ENCODE measurements at regions not wholly inside any gene's neighbourhood (a gene's known extent, or its start where the extent isn't known, plus 50 kb on each side); places are given as distances from the start of the nearest gene placed in this dataset.

GRCh38 chr9:87237336-87237735, 260.3 kb upstream of the DAPK1 start:
- no peak for FAIRE-seq
- Histone ChIP-seq H2BK5ac (ENCODE audit: low read depth, low read length) (no peak overlapping the region), H3K4me1 (replicated peaks in 1 of 4; ENCODE audit: control insufficient read depth in 3 of 4, insufficient read depth in 4 of 4, low read length in 3 of 4) (no peaks in the 10 kb centered on the region), H3K27me3 (replicated peaks in 1 of 4; ENCODE audit: control insufficient read depth in 3 of 4, extremely low read depth in 1 of 4, insufficient read depth in 3 of 4, low read length in 3 of 4) (no peaks in the 10 kb centered on the region), H4K8ac (ENCODE audit: extremely low read depth, insufficient read depth, low read length) (no peak overlapping the region), H2BK120ac (replicated peaks; ENCODE audit: low read depth, low read length) (no peak overlapping the region), H2BK12ac (ENCODE audit: low read depth, low read length) (no peak overlapping the region), H3K18ac (ENCODE audit: extremely low read depth, low read length) (no peak overlapping the region), H3K79me2 (ENCODE audit: control insufficient read depth in 1 of 2, insufficient read depth in 2 of 2, low read length in 2 of 2) (no peaks in the 10 kb centered on the region), H3K9ac (replicated peaks in 1 of 4; ENCODE audit: extremely low read depth in 1 of 4, low read depth in 3 of 4, low read length in 3 of 4) (no peak overlapping the region), H3K79me1 (ENCODE audit: low read depth, low read length) (no peaks in the 10 kb centered on the region), H3K4me2 (ENCODE audit: insufficient read depth in 1 of 2, low read depth in 2 of 2, low read length in 2 of 2) (no peak overlapping the region), H3K4ac (replicated peaks; ENCODE audit: insufficient read length, low read depth, low read length) (no peak overlapping the region), H2BK20ac (ENCODE audit: low read length) (no peak overlapping the region), H4K5ac (ENCODE audit: insufficient read length, low read depth, low read length) (no peak overlapping the region), H3K9me3 (ENCODE audit: insufficient read depth in 2 of 2, low read depth in 1 of 2, low read length in 1 of 2) (no peaks in the 10 kb centered on the region; a peak in 1 of 4 replicates), H4K20me1 (replicated peaks in 1 of 2; ENCODE audit: control insufficient read depth in 1 of 2, insufficient read depth in 2 of 2, low read length in 2 of 2) (no peaks in the 10 kb centered on the region), H4K91ac (replicated peaks; ENCODE audit: insufficient read length, low read length) (no peak overlapping the region), H3K27ac (ENCODE audit: low read depth, low read length) (no peak overlapping the region), H3K14ac (ENCODE audit: insufficient read length) (no peak overlapping the region), H3K4me3 (ENCODE audit: extremely low read depth in 1 of 4, insufficient read depth in 2 of 4, low read depth in 3 of 4, low read length in 4 of 4) (no peak overlapping the region), H3K36me3 (ENCODE audit: control insufficient read depth in 2 of 4, insufficient read depth in 4 of 4, low read length in 3 of 4) (no peaks in the 10 kb centered on the region), H3K23ac (ENCODE audit: insufficient read length) (no peak overlapping the region), H3K56ac (replicated peaks; ENCODE audit: insufficient read length, low read depth, low read length) (no peak overlapping the region), H3K23me2 (ENCODE audit: low read depth, low read length) (no peaks in the 10 kb centered on the region), H2AK5ac (ENCODE audit: low read depth, low read length) (no peak overlapping the region), H2AFZ (ENCODE audit: low read length) (no peak overlapping the region), H2BK15ac (ENCODE audit: low read length) (no peak overlapping the region)
- ChIA-PET CTCF (ENCODE audit: partially characterized antibody) (no interaction called here), POLR2A (ENCODE audit: partially characterized antibody) (no interaction called here)
- DNase-seq (ENCODE audit: low read depth in 1 of 2, low spot score in 2 of 2): no peak
- 85% methylated on average over 4 of the region's 4 CpGs; no CpG with 5 or more reads in 1 of the 2 experiments for WGBS, 2 experiments (ENCODE audit: extremely low coverage in 1 of 2, insufficient coverage in 1 of 2, insufficient read length in 1 of 2, insufficient replicate concordance in 2 of 2, low coverage in 1 of 2, low lambda C conversion rate in 2 of 2, missing lambda C conversion rate in 1 of 2)
- TF ChIP-seq NRF1 (IDR thresholded peaks at IDR 0.05; ENCODE audit: low read depth, low read length) (no peak), CEBPB (IDR thresholded peaks at IDR 0.05; ENCODE audit: low read depth, low read length) (no peak), CHD1 (IDR thresholded peaks at IDR 0.05; ENCODE audit: low read depth, low read length) (no peak), KDM1A (IDR thresholded peaks at IDR 0.05; ENCODE audit: borderline replicate concordance, low read length) (no peak), MAFK (IDR thresholded peaks at IDR 0.05; ENCODE audit: low read depth, low read length) (no peak), JUND (IDR thresholded peaks at IDR 0.05; ENCODE audit: low read length) (no peak), TAF7 (optimal IDR thresholded peaks at IDR 0.05; ENCODE audit: borderline replicate concordance, low read depth, low read length) (no peak), BRCA1 (IDR thresholded peaks at IDR 0.05; ENCODE audit: low read depth, low read length) (no peak), HDAC6 (IDR thresholded peaks at IDR 0.05; ENCODE audit: low read depth, low read length) (no peak), POLR2AphosphoS5 (IDR thresholded peaks at IDR 0.05; ENCODE audit: low read depth, low read length) (no peak), SAP30 (IDR thresholded peaks at IDR 0.05; ENCODE audit: insufficient read depth, insufficient replicate concordance, low read length) (no peak), RAD21 (IDR thresholded peaks at IDR 0.05 in 1 of 2, conservative IDR thresholded peaks at IDR 0.05 in 1 of 2; ENCODE audit: low read depth in 2 of 2, low read length in 2 of 2) (no peak), ZNF274 (IDR thresholded peaks at IDR 0.05; ENCODE audit: borderline replicate concordance, extremely low read depth, low read length) (no peak), GABPA (IDR thresholded peaks at IDR 0.05; ENCODE audit: borderline replicate concordance, insufficient read depth, low read length) (no peak)
